Kidney capillary endothelial cell (primary cell): ENCODE measurements at regions not wholly inside any gene's neighbourhood (a gene's known extent, or its start where the extent isn't known, plus 50 kb on each side); places are given as distances from the start of the nearest gene placed in this dataset.

Experiments
- DNase-seq: peaks from one replicate; pipeline ENCODE4 v3.0.0-alpha.2; 2018; ENCODE audit warnings: low spot score

GRCh38 chr10:78320506-78320905 lies 286.8 kb downstream of the RPS24 start:
- DNase-seq, result no peak

DNA sequence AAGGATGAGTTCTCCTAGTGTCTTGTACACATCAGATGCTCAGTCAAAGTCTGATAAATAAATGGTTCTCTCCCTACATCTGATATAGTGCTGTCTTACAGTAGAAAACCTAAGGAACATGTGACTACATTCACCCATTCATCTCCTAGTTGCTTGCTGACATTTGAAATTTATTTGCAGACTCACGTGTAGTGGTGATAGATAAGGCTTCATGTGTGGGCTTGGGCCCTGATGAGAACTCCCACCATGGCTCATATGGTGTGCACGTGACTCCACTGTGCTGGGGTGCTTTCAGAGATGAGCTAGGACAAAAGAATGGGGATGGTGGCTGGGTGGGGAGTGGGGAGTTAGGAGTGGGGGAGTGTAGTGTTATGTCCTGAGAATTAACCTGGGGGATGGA lies 287.3 kb downstream of the RPS24 start:
- DNase-seq, result no peak

DNA sequence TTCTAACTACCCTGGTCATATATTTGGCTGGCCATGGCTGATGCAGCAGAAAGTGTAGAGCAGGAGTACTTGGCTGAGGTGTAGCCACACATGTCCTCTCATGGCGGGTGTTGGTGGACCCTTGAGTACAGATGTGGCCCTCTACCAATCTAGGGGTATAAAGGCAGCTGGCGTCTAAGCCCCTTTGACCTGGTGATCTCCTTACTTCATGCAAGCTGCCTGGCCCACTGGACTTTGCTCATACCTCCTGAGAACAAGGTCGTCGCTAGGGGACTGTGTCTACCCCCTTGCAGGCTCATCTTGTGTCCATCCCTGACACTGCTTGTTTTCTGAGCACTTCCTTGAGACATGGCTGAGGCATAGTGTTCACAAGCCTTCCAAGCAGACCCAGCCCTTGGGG lies 287.8 kb downstream of the RPS24 start:
- DNase-seq, result no peak

DNA sequence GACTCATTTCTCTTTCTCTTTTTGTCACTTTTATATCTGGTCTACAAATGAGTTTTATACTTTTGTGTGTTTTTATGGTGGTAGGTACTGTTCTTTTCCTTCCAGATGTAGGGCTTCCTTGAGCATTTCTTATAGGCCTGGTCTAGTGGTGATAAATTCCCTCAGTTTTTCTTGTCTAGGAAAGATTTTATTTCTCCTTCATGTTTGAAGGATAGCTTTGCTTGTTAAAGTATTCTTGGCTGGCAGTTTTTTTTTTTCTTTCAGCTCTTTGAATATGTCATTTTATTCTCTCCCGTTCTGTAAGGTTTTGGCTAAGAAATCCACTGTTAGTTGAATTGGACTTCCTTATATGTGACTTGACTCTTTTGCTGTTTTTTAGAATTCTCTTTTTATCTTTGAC lies 292.7 kb downstream of the RPS24 start:
- no peak for DNase-seq

GRCh38 chr10:78327778-78328591 lies 294.3 kb downstream of the RPS24 start:
- no peak for DNase-seq

GRCh38 chr10:78328592-78329404 lies 295.1 kb downstream of the RPS24 start:
- DNase-seq, result no peak

DNA sequence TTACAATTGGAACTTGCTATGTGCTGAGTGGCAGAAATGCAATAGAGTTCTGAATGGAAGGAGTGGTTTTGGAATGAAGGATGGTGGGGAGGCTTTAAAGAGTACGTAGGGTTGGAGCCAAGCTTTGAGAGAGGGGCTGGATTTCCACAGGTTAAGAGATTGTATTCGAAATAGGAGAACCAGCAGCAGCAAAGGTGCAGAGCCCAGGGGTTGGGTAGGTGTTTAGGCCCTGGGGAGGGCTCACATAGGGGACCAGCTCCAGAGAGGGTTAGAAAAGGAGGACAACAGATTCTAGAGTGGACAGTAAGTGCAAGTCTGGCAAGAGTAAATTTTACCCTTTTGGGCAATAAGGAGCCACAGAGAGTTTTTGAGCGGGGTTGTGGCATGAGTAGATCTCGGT lies 297.2 kb downstream of the RPS24 start:
- no peak for DNase-seq

DNA sequence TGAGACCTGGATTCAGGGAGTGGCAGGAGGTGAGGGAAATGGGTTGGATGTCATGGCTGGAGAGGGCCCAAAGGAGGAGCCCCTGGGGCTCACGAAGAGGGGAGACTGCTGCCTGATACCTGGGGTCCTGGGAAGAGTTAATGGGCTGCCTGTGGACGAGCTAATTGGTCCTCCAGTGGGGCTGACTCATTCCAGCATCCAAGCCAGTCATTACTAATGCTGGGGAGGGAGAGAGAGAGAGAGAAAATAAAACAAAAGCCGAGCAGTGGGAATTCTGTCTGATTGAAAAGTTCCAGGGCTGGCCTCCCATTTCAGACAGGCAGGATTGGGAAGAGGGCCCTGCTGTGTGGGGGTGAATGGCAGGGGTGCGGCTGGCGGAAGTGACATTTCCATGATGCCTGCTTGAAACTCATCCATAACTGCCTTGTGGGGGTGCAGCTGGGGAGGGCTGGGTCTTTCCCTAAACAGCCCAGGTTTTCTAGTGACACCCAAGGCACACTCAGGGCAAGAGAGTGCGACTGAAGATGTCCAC lies 297.8 kb downstream of the RPS24 start:
- DNase-seq, result no peak

- DNase-seq, result no peak
These were observed 298.3 kb downstream of the RPS24 start for GRCh38 chr10:78332012-78332411.

GRCh38 chr10:78332657-78333056 lies 299.0 kb downstream of the RPS24 start:
- no peak for DNase-seq

- no peak for DNase-seq
These were observed 299.9 kb downstream of the RPS24 start for GRCh38 chr10:78333362-78334143.

DNA sequence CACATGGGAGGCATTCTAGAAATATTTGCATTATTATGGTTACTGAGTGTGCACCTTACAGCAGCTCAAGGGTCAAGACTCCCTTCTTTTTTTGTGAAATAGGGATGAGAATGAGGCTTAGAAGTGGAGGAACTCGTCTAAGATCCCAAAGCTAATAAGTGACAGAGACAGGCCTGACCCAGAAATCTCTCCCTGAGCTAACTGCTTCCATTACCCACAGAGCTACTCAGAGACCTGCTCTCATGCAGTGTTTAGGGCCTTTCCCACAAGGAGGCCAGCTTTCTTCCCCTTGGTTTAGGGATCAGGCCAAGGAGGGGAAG lies 301.7 kb downstream of the RPS24 start:
- no peak for DNase-seq

- DNase-seq, result no peak
These were observed 302.2 kb downstream of the RPS24 start for GRCh38 chr10:78335691-78336401.

- DNase-seq, result peak; percentile 32
These were observed 302.7 kb downstream of the RPS24 start for GRCh38 chr10:78336402-78336791.

DNA sequence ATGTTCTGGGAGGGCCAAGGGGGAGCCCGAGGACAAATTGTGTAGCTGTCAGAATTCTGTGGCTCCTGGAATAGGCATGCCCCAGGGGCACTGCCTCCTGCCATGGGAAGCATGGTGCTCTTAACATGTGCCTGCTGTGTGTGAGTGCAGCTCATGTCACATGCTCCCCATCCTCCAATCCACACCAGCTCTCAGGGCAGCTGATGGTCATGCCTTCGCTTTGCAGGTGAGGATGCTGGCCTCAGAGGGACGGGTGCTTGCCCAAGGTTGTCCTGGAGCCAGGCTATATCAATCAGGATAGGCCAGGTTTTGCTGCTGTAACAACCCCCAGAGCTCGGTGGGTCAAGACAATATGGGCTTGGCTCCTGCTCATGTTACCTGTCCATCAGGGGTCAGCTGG lies 303.4 kb downstream of the RPS24 start:
- no peak for DNase-seq

GRCh38 chr10:78337646-78338391 lies 304.2 kb downstream of the RPS24 start:
- no peak for DNase-seq

DNA sequence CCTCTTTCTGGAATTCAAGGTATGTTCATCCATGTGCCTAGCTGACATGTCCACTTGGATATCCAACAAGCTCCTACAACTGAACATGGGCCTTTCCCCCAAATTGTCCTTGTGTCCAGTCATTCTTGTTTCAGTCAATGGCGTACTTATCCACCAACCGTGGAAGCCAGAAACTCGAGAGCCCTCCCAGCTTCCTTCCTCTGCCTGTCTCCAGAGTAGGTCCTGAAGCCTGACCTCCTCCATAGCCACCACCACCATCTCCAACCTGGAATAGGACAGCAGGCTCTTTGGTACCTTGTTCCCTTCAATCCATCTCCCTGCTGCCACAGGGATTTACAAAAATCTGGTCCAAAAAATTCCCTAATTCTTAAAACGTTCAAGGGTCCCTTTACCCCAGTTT lies 305.1 kb downstream of the RPS24 start:
- DNase-seq, result no peak

GRCh38 chr10:78339251-78339650 lies 305.6 kb downstream of the RPS24 start:
- no peak for DNase-seq

DNA sequence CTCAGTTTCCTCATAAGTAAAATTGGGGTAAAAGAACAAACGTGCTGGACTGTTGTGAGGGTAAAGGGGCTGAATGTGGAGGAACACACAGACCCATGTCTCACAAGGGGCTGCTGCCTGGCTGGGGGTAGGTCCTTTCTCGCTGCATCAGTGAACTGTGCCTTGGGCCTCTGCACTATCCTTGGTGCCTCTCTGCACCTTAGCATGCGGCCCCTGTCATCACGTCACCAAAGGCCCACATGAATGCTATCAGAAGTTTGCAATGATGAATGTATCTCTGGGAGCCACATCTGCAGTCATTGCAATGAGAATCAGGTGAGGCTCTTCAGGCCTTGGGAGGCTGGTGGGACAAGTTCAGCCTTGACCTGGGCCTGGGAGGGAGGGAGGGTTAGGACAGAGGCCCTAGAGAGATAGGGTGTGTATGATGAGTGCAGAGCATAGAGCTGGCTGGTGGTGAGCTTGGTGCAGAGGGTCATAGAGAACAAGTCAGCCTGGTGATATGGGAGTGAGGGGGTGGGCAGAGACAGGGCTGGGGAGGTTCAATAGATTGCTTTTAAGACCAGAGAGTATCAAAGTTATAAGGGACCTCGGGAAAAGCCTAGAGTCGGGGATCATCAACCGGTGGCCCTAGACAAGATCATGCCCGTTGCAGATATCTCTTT lies 308.4 kb downstream of the RPS24 start:
- DNase-seq, result no peak

DNA sequence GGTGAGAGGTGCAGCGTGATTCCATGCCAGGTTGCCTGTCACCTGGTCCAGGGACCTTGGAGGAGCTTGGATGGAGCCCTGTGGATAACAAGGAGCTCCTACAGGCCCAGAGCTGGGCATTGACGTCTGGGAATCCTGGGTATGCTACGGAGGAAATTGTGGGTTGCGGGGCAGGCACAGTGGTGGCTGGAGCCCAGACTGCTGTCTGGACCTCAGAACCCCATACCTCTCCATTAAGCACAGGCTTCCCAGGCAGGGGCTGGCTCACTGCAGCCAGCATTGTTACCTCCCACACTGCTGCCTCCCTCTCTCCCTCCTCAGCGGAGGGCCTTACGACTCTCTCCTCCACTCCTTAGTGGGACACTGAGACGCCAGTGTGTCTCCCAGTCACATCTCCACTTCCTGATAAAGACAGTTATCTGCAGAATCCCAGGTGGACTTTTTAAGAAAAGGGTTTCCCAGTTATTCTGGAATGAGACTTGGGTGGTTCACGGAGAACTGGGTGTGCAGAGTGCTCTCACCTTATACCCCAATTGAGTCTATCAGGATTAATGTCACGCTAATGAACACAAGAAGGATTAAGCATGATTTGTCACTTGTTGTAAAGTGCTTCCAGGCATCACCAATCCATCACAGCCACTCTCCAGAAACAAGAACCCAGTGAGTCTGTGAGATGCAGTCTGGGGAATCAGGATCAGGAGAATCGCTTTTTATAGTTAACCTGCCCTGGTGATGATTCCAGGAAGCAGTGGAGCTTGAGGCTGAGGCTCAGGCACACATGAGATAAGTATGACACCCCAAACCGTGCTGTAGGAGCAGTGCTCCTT lies 309.4 kb downstream of the RPS24 start:
- DNase-seq, result no peak
